ENCODE measurements at regions not wholly inside any gene's neighbourhood (a gene's known extent, or its start where the extent isn't known, plus 50 kb on each side); places are given as distances from the start of the nearest gene placed in this dataset.

GRCh38 chr12:77347017-77347416, 281.6 kb upstream of the E2F7 start:
- TF ChIP-seq POLR2AphosphoS5 (IDR thresholded peaks at IDR 0.05; ENCODE audit: low read depth, low read length) = no peak
- no peak for TF ChIP-seq POLR2A (IDR thresholded peaks at IDR 0.05; ENCODE audit: low read depth, low read length)
- TF ChIP-seq TAF1 (IDR thresholded peaks at IDR 0.05; ENCODE audit: borderline replicate concordance, low read depth, low read length) = no peak

Data from GM12892 (cell line).